Stimulated activated naive CD8-positive, alpha-beta T cell treated with anti-CD3 and anti-CD28 coated beads, Interleukin-15, Interleukin-2, amounts not matched to agents 100 U/mL and 50 U/mL, for 24 hours (primary cell): ENCODE measurements at regions not wholly inside any gene's neighbourhood (a gene's known extent, or its start where the extent isn't known, plus 50 kb on each side); places are given as distances from the start of the nearest gene placed in this dataset.

Experiments used
- ATAC-seq: fragments of 150-1000 bp; cut with Tn5 transposase; one replicate; pipeline ENCODE4 v1.10.0; 2021
- DNase-seq: peaks from one replicate; pipeline ENCODE4 v3.0.0; 2021

- ATAC-seq = no peak
- DNase-seq = no peak
Measured at GRCh38 chrX:10818651-10819050, 198.3 kb upstream of the MID1 start.

- ATAC-seq = no peak
- DNase-seq = no peak
Measured at GRCh38 chrX:10819973-10820372, 199.6 kb upstream of the MID1 start.

GRCh38 chrX:10821293-10821692, 200.9 kb upstream of the MID1 start:
- DNase-seq (no peak), ATAC-seq (no peak)

- ATAC-seq (no peak), DNase-seq (no peak)
Measured at GRCh38 chrX:10828036-10828435, 207.7 kb upstream of the MID1 start.

GRCh38 chrX:10828640-10829039, 208.3 kb upstream of the MID1 start:
- ATAC-seq (no peak), DNase-seq (no peak)

GRCh38 chrX:10831716-10832502, 211.5 kb upstream of the MID1 start:
- no peak for ATAC-seq
- no peak for DNase-seq

DNA sequence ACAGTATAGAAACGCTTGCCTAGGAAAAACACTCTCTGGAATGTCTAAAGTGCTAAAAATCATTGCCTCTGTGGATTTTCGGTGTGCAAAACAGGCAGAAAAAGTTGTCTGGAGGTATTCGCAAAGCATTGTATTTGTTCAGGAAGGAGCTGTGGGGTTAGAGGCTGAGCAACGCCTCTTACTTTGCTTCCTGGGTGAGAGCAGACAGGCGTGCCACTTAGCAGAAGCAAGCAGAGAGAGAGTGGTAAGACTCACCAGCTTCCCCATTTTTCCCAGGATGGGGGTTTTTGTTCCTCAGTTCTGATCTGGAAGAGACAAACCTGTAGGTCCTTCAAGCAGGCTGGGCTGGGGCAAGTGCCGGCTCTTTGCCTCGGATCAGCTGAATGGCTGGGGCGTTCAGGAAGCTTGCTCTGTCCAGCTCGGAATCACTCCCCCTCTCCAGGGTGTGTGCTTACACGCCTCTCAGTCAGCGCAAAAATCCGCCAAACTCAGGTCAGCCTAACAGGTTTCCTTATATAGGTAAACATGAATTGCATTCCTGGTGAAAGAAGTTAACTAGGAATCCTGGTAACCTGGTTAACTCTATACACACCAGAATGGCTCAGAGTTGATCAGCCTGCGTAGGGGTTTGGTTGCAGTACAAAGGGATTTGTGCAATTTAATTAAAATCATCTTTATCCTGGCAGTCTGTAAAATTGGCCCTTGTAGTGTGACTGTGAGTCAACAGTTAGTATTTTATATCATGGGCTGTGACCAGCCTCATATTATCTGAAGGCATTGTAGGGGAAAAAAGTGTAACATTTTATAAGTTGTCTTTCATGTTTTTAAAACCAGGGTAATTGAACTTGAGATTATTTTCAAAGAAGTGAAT, 213.1 kb upstream of the MID1 start:
- ATAC-seq = no peak
- no peak for DNase-seq

GRCh38 chrX:10841579-10841978, 221.2 kb upstream of the MID1 start:
- DNase-seq (no peak), ATAC-seq (no peak)

- ATAC-seq (no peak), DNase-seq (no peak)
Measured at GRCh38 chrX:10842646-10843045, 222.3 kb upstream of the MID1 start.

DNA sequence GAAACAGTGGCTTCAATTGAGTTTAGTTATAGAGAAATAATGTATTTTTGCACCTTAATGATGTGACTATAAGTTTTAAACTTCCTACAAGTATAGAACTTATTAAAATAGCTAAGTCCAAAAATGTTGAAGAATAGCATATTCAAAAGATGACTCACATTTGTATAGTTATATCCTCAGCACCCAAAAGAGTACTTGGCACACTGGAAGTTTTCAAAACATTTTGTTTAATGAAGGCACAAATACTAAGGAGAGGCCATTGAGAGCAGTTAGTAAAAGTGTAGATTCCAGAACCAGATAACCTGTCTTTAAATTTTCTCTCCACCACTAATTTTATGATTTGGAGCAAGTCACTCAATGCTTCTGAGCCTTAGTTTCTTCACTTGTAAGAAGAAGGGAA, 226.9 kb upstream of the MID1 start:
- DNase-seq (no peak), ATAC-seq (no peak)

DNA sequence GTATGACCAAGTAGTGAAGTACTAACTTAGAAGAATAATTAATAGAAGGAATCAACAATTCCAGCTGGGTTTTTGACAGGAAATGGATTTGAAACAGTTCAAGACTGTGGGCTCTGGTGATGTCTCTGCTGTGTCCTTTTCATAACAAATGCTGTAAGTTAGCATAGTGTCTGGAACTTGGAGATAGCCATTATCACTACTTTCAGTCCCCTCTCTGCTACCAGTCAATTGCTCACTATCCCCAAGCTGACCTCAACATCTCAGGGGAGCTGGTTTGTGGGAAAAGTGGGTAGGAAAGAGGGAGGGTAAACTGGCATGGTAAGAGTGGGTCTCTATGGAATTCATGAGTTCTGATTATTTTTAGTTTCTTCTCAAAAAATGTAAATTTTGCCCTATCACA, 231.4 kb upstream of the MID1 start:
- ATAC-seq (no peak), DNase-seq (no peak)

GRCh38 chrX:10854594-10854993, 234.2 kb upstream of the MID1 start:
- DNase-seq (no peak), ATAC-seq (no peak)

GRCh38 chrX:10855845-10856244, 235.5 kb upstream of the MID1 start:
- no peak for DNase-seq
- ATAC-seq = no peak

GRCh38 chrX:10856797-10857196, 236.4 kb upstream of the MID1 start:
- no peak for ATAC-seq
- no peak for DNase-seq

DNA sequence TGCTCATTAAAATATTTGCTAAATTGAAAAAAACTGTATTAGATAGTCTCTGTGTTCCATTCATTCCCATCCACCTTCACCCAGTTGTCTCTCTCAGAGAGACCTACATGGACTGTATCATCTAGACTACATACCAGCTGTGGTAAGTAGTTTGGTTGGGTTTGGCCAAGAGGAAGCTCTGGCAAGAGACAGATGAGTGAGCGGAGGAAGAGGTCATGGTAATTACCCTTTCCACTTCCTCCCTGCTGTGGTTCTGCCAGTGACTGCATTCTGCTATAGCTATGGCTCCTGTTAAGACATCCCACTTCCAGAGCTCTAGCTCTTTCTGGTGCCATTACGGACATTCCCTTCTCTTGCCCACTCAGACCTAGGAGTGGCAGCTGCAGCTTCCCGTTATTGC, 239.0 kb upstream of the MID1 start:
- ATAC-seq = no peak
- DNase-seq = no peak

DNA sequence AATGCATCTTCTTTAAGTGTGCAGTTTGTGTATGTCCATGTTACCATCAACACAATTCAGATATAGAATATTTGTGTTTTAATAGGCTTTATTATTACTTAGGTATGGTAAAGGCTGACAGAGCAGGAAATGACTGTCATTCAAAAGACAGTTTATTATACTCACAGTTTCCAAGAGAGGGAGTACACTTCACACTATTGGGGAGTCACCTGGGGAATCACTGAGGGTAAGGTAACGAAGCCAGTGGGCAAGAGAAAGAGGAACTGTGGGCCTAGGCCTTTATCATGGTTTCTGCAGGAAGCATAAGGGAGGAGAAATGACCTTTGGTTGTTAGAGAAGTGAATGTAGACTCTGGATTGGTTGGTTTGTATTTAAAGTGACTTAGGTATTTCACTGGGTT, 235.1 kb upstream of the HCCS start:
- DNase-seq = no peak
- no peak for ATAC-seq

- ATAC-seq (no peak), DNase-seq (no peak)
Measured at GRCh38 chrX:10882484-10882883, 228.6 kb upstream of the HCCS start.

DNA sequence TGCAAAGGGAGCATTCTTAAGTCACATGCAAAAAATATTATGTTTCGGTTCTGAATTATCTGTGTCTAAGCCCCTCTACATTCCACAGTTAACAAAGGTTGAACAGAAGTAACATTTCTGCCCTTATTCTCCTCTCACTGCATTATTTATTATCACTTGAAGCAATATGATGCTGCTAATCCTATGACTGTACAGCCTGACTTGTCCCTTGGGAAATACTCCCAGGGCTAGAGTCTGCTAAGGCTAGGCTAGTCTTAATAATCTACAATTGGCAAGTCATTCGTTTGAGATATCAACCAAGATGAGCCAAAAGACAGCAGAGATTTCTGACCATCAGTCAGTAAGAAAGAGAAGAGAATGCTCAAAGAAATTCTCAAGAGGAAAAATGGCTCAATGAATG, 226.9 kb upstream of the HCCS start:
- DNase-seq = no peak
- no peak for ATAC-seq

GRCh38 chrX:10892621-10893225, 218.4 kb upstream of the HCCS start:
- ATAC-seq (no peak), DNase-seq (no peak)

DNA sequence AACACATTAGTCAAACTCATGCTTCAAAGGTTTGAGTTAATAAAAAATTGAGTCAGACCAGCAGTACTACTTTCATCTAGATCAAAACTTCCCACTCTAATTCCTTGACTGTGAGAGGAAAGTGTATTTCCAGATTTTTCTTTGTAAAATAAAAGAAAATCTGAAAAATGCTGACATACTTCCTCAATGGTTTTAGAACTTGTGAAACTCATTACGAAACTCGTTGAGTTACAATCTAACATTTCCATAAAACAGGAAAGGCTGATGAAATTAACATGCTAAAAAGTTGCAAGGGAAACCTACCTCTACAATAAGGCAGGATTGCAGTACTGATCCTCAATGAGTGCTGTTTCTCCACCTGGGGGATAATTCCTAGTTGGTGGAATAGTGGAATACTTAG, 217.8 kb upstream of the HCCS start:
- ATAC-seq (no peak), DNase-seq (no peak)

DNA sequence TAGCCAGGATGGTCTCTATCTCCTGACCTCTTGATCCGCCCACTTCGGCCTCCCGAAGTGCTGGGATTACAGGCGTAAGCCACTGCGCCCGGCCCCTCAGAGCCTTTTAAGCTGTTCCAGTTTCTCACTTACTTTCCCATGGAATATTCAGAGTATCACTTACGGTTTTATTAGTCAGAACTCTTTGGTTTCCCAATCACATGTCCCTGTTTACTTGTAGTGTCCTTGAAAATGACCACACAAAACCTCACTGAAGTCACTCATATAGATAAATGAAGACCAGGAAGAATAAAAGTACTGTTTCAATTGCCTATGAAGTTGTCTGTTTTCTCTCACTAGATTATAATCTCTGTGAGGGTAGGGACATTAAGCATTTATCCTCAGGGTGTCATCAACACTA, 217.2 kb upstream of the HCCS start:
- DNase-seq = no peak

GRCh38 chrX:10897768-10898167, 213.4 kb upstream of the HCCS start:
- no peak for ATAC-seq
- DNase-seq = no peak

More for the DNA sequence above, 217.2 kb upstream of the HCCS start:
- ATAC-seq = no peak

DNA sequence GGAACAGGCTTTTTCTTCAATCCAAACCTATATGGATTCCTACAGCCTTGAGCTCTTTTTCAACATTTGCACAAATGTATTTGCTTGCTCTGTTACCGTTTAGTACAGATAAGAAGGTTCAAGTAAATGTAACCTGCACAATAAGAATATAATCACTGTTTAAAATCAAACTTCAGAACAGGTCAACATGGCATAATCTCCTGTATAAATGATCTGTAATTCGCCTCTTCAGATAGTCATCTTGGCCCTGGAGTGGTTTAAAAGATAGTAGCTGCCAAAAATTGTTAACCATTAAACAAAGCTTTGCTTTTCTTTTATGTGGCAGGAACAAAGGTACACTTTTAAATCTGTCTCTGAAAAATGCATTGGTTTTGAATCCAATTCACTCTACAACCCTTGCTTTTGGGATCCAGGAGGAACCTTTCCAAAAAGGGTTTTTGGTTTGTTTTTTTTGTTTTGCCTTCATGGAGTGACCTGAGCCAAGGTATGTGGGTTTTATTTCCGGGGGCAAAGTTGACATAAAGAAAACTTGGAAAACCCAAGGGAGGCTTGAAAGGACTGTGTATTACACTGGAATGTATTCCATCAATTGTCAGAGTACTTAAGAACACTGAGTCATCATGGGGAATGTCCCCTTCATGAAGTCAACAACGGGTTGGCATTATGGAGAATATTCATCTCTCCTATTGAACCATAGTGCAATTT, 210.4 kb upstream of the HCCS start:
- DNase-seq = no peak
- ATAC-seq = no peak
